IMR-90 (cell line): ENCODE measurements at regions not wholly inside any gene's neighbourhood (a gene's known extent, or its start where the extent isn't known, plus 50 kb on each side); places are given as distances from the start of the nearest gene placed in this dataset.

ENCODE experiments used
- ATAC-seq: fragments of 200-7000 bp; cut with Tn5 transposase; 2 replicates; pipeline ENCODE4 v1.9.1; 2020; ENCODE audit warnings: low read depth, mild to moderate bottlenecking, moderate library complexity
- BruUV-seq: library from RNA; stranded (reverse); fragments of 400-500 nt; replicated peaks from 2 replicates; lab custom pipeline; 2021; lab: Mats Ljungman, UMichigan
- CTCF ChIA-PET: fragments of 300-600 bp; formaldehyde crosslinking; extraction: SDS; loops from one replicate; lab custom pipeline; 2021; ENCODE audit warnings: antibody characterized with exemption; lab: Yijun Ruan, JAX
- POLR2A ChIA-PET: fragments of 300-600 bp; sonication (Branson Sonifier 250); formaldehyde crosslinking; loops from one replicate; lab custom pipeline; 2022; ENCODE audit warnings: antibody characterized with exemption; ENCODE audit not compliant: unreplicated experiment; lab: Charles Lee
- DNase-seq: peaks from one replicate; pipeline ENCODE4 v3.0.0; 2013
- H2AFZ ChIP-seq: replicated peaks from 2 replicates; pipeline ENCODE3; 2013; ENCODE audit warnings: low read length, mild to moderate bottlenecking; ENCODE audit not compliant: poor library complexity
- H2AK5ac ChIP-seq: 2 replicates; pipeline ENCODE4 v1.6.1; 2013; ENCODE audit warnings: low read depth, low read length, inconsistent platforms
- H2AK9ac ChIP-seq: replicated peaks from 2 replicates; pipeline ENCODE3; 2013; ENCODE audit warnings: mild to moderate bottlenecking, low read depth, low read length, moderate library complexity; ENCODE audit not compliant: poor library complexity
- H2BK120ac ChIP-seq: 2 replicates; pipeline ENCODE4 v1.6.1; 2013; ENCODE audit warnings: low read depth, low read length, inconsistent platforms
- H2BK15ac ChIP-seq: 3 replicates; pipeline ENCODE4 v1.6.1; 2013; ENCODE audit warnings: low read depth, low read length, inconsistent platforms
- H2BK20ac ChIP-seq: 2 replicates; pipeline ENCODE4 v1.6.1; 2013; ENCODE audit warnings: low read depth, mild to moderate bottlenecking, inconsistent platforms, low read length, moderate library complexity
- H2BK5ac ChIP-seq: 2 replicates; pipeline ENCODE4 v1.6.1; 2013; ENCODE audit warnings: mild to moderate bottlenecking, low read depth, low read length, inconsistent platforms; ENCODE audit not compliant: poor library complexity, severe bottlenecking
- H3K14ac ChIP-seq: replicated peaks from 2 replicates; pipeline ENCODE4 v1.6.1; 2013; ENCODE audit warnings: low read depth, low read length, inconsistent platforms
- H3K18ac ChIP-seq: 2 replicates; pipeline ENCODE4 v1.6.1; 2013; ENCODE audit warnings: low read depth, low read length, control low read depth
- H3K23ac ChIP-seq: 2 replicates; pipeline ENCODE4 v1.6.1; 2013; ENCODE audit warnings: low read depth, low read length, inconsistent platforms
- H3K27ac ChIP-seq: 2 replicates; pipeline ENCODE4 v1.5.1; 2013; ENCODE audit warnings: mild to moderate bottlenecking, control low read depth, low read length; ENCODE audit not compliant: insufficient read depth
- H3K27me3 ChIP-seq: 2 replicates; pipeline ENCODE4 v1.6.1; 2013; ENCODE audit warnings: low read length; ENCODE audit not compliant: control insufficient read depth, insufficient read depth
- H3K36me3 ChIP-seq: 2 replicates; pipeline ENCODE4 v1.6.1; 2013; ENCODE audit warnings: low read length, mixed read lengths; ENCODE audit not compliant: control insufficient read depth, insufficient read depth
- H3K4ac ChIP-seq: 2 replicates; pipeline ENCODE4 v1.6.1; 2013; ENCODE audit warnings: low read depth, low read length, inconsistent platforms
- H3K4me1 ChIP-seq: 2 replicates; pipeline ENCODE4 v1.6.1; 2013; ENCODE audit warnings: low read length, mixed read lengths; ENCODE audit not compliant: control insufficient read depth, insufficient read depth
- H3K4me2 ChIP-seq: 2 replicates; pipeline ENCODE4 v1.6.1; 2013; ENCODE audit warnings: low read depth, mild to moderate bottlenecking, control low read depth, low read length, moderate library complexity
- H3K4me3 ChIP-seq: 2 replicates; pipeline ENCODE4 v1.5.1; 2013; ENCODE audit warnings: low read depth, mild to moderate bottlenecking, control low read depth, low read length, moderate library complexity; ENCODE audit not compliant: insufficient read depth
- H3K56ac ChIP-seq: 2 replicates; pipeline ENCODE4 v1.6.1; 2013; ENCODE audit warnings: low read length, inconsistent platforms; ENCODE audit not compliant: insufficient read depth; ENCODE audit errors: extremely low read depth
- H3K79me1 ChIP-seq, 2 experiments: 2 replicates each; pipeline ENCODE4 v1.6.1; 2013; ENCODE audit warnings: low read length in 2 of 2, inconsistent platforms in 1 of 2, low read depth in 1 of 2
- H3K9ac ChIP-seq: 2 replicates; pipeline ENCODE4 v1.6.1; 2013; ENCODE audit warnings: low read depth, low read length, control low read depth
- H3K9me1 ChIP-seq: 2 replicates; pipeline ENCODE4 v1.6.1; 2013; ENCODE audit warnings: low read length, inconsistent platforms; ENCODE audit not compliant: insufficient read depth
- H3K9me3 ChIP-seq: 2 replicates; pipeline ENCODE4 v1.6.1; 2013; ENCODE audit warnings: low read length; ENCODE audit not compliant: control insufficient read depth, insufficient read depth
- H4K20me1 ChIP-seq: 2 replicates; pipeline ENCODE4 v1.6.1; 2013; ENCODE audit warnings: low read length, inconsistent platforms; ENCODE audit not compliant: insufficient read depth
- H4K5ac ChIP-seq: 2 replicates; pipeline ENCODE4 v1.6.1; 2013; ENCODE audit warnings: mild to moderate bottlenecking, low read depth, low read length, control low read depth
- H4K8ac ChIP-seq, 2 experiments: 2 replicates each; pipeline ENCODE4 v1.6.1; 2013; ENCODE audit warnings: low read depth in 2 of 2, low read length in 2 of 2, control low read depth in 1 of 2, inconsistent platforms in 1 of 2
- H4K91ac ChIP-seq: 2 replicates; pipeline ENCODE4 v1.6.1; 2013; ENCODE audit warnings: low read depth, low read length, inconsistent platforms; ENCODE audit not compliant: insufficient read depth
- BHLHE40 ChIP-seq: fragments of 150-350 bp; IDR thresholded peaks from 2 replicates; pipeline ENCODE4 v1.6.1; 2016; ENCODE audit warnings: mild to moderate bottlenecking, low read depth, low read length
- CEBPB ChIP-seq: IDR thresholded peaks from 2 replicates; pipeline ENCODE4 v1.6.1; 2012; ENCODE audit warnings: low read depth, low read length, improper control_type of control experiment
- CHD1 ChIP-seq: IDR thresholded peaks from 2 replicates; pipeline ENCODE4 v1.6.1; 2012; ENCODE audit warnings: low read depth, low read length, improper control_type of control experiment
- FOS ChIP-seq: fragments of 150-350 bp; IDR thresholded peaks from 2 replicates; pipeline ENCODE4 v1.6.1; 2016; ENCODE audit warnings: low read depth, low read length
- MAZ ChIP-seq: IDR thresholded peaks from 2 replicates; pipeline ENCODE4 v1.6.1; 2012; ENCODE audit warnings: low read depth, mild to moderate bottlenecking, low read length, improper control_type of control experiment, moderate library complexity, borderline replicate concordance
- RFX5 ChIP-seq: IDR thresholded peaks from 2 replicates; pipeline ENCODE4 v1.8.0; 2012; ENCODE audit warnings: low read depth, mild to moderate bottlenecking, low read length, moderate library complexity
- WGBS, 2 experiments: methylation state at CpG; one replicate each; pipeline versions ENCODE4 v1.1.5 to v1.1.7; 2013; ENCODE audit warnings: missing lambda C conversion rate in 2 of 2; ENCODE audit not compliant: insufficient read length in 1 of 2; ENCODE audit errors: extremely low coverage in 2 of 2; 5-methylcytosine and 5-hydroxymethylcytosine counted together
- dilution Hi-C: fragments of 300-500 bp; cut with HindIII; formaldehyde crosslinking; loops from one replicate; pipeline ENCODE4 v1.14.3; 2018; ENCODE audit warnings: low sequenced_read_pairs; ENCODE audit not compliant: unreplicated experiment
- in situ Hi-C: fragments of 300-500 bp; cut with MboI; formaldehyde crosslinking; loops from 3 replicates; pipeline ENCODE4 v1.14.3; 2019; ENCODE audit warnings: low sequenced_read_pairs, inconsistent platforms, mixed read lengths
- intact Hi-C: fragments of 100-400 bp; cut with micrococcal nuclease; formaldehyde crosslinking; loops from 2 replicates; pipeline ENCODE4 v1.10.0; 2022
- TF ChIP-seq, protein P1 (sequence below): fragments of 150-350 bp; IDR thresholded peaks from 2 replicates; pipeline ENCODE4 v1.6.1; 2016; ENCODE audit warnings: low read depth, mild to moderate bottlenecking, low read length, moderate library complexity, borderline replicate concordance

DNA sequence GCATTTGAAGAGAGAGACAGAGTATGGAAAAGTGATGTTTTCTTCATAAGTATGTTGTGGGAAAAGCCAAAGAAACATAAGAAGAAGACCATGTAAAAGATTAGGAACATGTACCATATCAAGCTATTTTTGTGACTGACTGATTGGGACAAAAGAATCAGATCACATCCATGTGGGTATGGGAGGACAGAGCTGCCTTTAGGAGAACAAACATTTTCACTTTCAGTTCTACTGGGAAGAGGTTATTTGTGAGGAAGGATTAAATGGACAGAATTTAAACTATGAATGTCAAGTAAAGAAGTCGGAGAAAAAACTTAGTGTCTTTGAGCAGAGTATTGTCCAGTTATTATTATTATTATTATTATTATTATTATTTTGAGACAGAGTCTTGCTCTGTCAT, 124.4 kb upstream of the HCRTR2 start:
- H3K23ac ChIP-seq, result no peak overlapping the region
- no peak overlapping the region for H2BK5ac ChIP-seq
- no peak overlapping the region for H2AK9ac ChIP-seq
- H2BK120ac ChIP-seq, result no peak overlapping the region
- no peak overlapping the region for H2BK20ac ChIP-seq
- intact Hi-C loops, result loop anchor here (10.0 kb wide), 1 partner anchor 155 kb away; no protein-coding TSS in a partner anchor
- H4K91ac ChIP-seq, result no peak overlapping the region
- no peak overlapping the region for H2AK5ac ChIP-seq
- no peak overlapping the region for H3K18ac ChIP-seq
- WGBS, 2 experiments, result no CpG with 5 or more reads among the region's 1 CpG
- no peak overlapping the region for H3K14ac ChIP-seq
- no peak overlapping the region for H3K9ac ChIP-seq
- TF ChIP-seq RFX5, result no peak
- no peak for TF ChIP-seq CEBPB
- TF ChIP-seq MAZ, result no peak
- TF ChIP-seq, protein P1, sequence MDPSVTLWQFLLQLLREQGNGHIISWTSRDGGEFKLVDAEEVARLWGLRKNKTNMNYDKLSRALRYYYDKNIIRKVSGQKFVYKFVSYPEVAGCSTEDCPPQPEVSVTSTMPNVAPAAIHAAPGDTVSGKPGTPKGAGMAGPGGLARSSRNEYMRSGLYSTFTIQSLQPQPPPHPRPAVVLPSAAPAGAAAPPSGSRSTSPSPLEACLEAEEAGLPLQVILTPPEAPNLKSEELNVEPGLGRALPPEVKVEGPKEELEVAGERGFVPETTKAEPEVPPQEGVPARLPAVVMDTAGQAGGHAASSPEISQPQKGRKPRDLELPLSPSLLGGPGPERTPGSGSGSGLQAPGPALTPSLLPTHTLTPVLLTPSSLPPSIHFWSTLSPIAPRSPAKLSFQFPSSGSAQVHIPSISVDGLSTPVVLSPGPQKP, result no peak
- no peak for TF ChIP-seq BHLHE40
- no peak for TF ChIP-seq CHD1
- TF ChIP-seq FOS, result no peak
- no peaks in the 10 kb centered on the region for H3K9me3 ChIP-seq
- H3K56ac ChIP-seq, result no peak overlapping the region
- no peak overlapping the region for H3K27ac ChIP-seq
- CTCF ChIA-PET, result no interaction called here
- H4K8ac ChIP-seq, result no peak overlapping the region
- DNase-seq (no peak), ATAC-seq (no peak)
- H3K4me2 ChIP-seq, result peak overlapping the region; percentile 45; the same call in 1 of the 2 replicates
- in situ Hi-C loops, result loop anchor here (25.0 kb wide), 1 partner anchor 788 kb away; no protein-coding TSS in a partner anchor
- H3K79me1 ChIP-seq, result no peaks in the 10 kb centered on the region
- no peaks in the 10 kb centered on the region for H3K36me3 ChIP-seq
- peaks cover 5% of the 10 kb centered on the region; the same call in 1 of the 2 replicates for H3K4me1 ChIP-seq
- H3K9me1 ChIP-seq, result no peaks in the 10 kb centered on the region
- no peak overlapping the region for H3K4ac ChIP-seq
- H3K4me3 ChIP-seq, result no peak overlapping the region
- H4K5ac ChIP-seq, result no peak overlapping the region
- POLR2A ChIA-PET, result no interaction called here
- H2AFZ ChIP-seq, result no peak overlapping the region
- no peaks in the 10 kb centered on the region for H4K20me1 ChIP-seq
- H3K27me3 ChIP-seq, result no peaks in the 10 kb centered on the region
- dilution Hi-C loops, result no loop called here
- BruUV-seq, result no TSS peak
- H2BK15ac ChIP-seq, result no peak overlapping the region
